Mesenteric fat pad (tissue), 1 donor: ENCODE measurements at regions not wholly inside any gene's neighbourhood (a gene's known extent, or its start where the extent isn't known, plus 50 kb on each side); places are given as distances from the start of the nearest gene placed in this dataset.
"Not testable (repeated sequence)": the region's sequence is repeated elsewhere in the genome, so short reads cannot be mapped to it uniquely, and the experiment has no call there.

Experiments used
- DNase-seq: peaks from one replicate; pipeline ENCODE4 v3.0.0-alpha.2; 2020; ENCODE audit warnings: low spot score
- donor health status: DM: yes; HTN: yes; CAD: no.

GRCh38 chr21:35275776-35276175 is 226.7 kb upstream of the RUNX1 start:
- no peak for DNase-seq

- DNase-seq, result no peak
Measured at GRCh38 chr21:35274923-35275322, 225.8 kb upstream of the RUNX1 start.

GRCh38 chr21:35274090-35274489 is 225.0 kb upstream of the RUNX1 start:
- DNase-seq, result no peak

- no peak for DNase-seq
Measured at GRCh38 chr21:35273333-35273732, 224.2 kb upstream of the RUNX1 start.

GRCh38 chr21:35271344-35272118 is 222.4 kb upstream of the RUNX1 start:
- DNase-seq, result not testable (repeated sequence)

- DNase-seq, result no peak
Measured at GRCh38 chr21:35268817-35269216, 219.7 kb upstream of the RUNX1 start.

GRCh38 chr21:35268261-35268660 is 219.2 kb upstream of the RUNX1 start:
- no peak for DNase-seq

- no peak for DNase-seq
Measured at GRCh38 chr21:35266546-35266945, 217.4 kb upstream of the RUNX1 start.

- DNase-seq, result no peak
Measured at GRCh38 chr21:35265170-35265877, 216.2 kb upstream of the RUNX1 start.

GRCh38 chr21:35259457-35259856 is 210.4 kb upstream of the RUNX1 start:
- no peak for DNase-seq

- no peak for DNase-seq
Measured at GRCh38 chr21:35258521-35258920, 209.4 kb upstream of the RUNX1 start.

GRCh38 chr21:35257413-35257812 is 208.3 kb upstream of the RUNX1 start:
- DNase-seq, result no peak

GRCh38 chr21:35256468-35256988 is 207.4 kb upstream of the RUNX1 start:
- DNase-seq, result no peak

GRCh38 chr21:35254765-35255138 is 205.7 kb upstream of the RUNX1 start:
- no peak for DNase-seq

- no peak for DNase-seq
Measured at GRCh38 chr21:35254006-35254764, 205.1 kb upstream of the RUNX1 start.

GRCh38 chr21:35252831-35253230 is 203.7 kb upstream of the RUNX1 start:
- no peak for DNase-seq

- DNase-seq, result no peak
Measured at GRCh38 chr21:35249636-35250035, 200.5 kb upstream of the RUNX1 start.

GRCh38 chr21:35245879-35246278 is 196.8 kb upstream of the RUNX1 start:
- DNase-seq, result no peak

- DNase-seq, result no peak
Measured at GRCh38 chr21:35244514-35244913, 195.4 kb upstream of the RUNX1 start.

- DNase-seq, result no peak
Measured at GRCh38 chr21:35243171-35243570, 194.1 kb upstream of the RUNX1 start.

- DNase-seq, result no peak
Measured at GRCh38 chr21:35239811-35240219, 190.7 kb upstream of the RUNX1 start.

GRCh38 chr21:35238119-35238518 is 189.0 kb upstream of the RUNX1 start:
- no peak for DNase-seq
